Fibroblast of peridontal ligament (primary cell): ENCODE measurements at regions not wholly inside any gene's neighbourhood (a gene's known extent, or its start where the extent isn't known, plus 50 kb on each side); places are given as distances from the start of the nearest gene placed in this dataset.
"Not testable (repeated sequence)": the region's sequence is repeated elsewhere in the genome, so short reads cannot be mapped to it uniquely, and the experiment has no call there.

Experiments used
- DNase-seq: peaks from one replicate; pipeline ENCODE4 v3.0.0-alpha.2; 2010; ENCODE audit errors: extremely low read depth

GRCh38 chr15:44817797-44818196 is 81.5 kb downstream of the TRIM69 start:
- not testable (repeated sequence) for DNase-seq

- not testable (repeated sequence) for DNase-seq
These were observed 83.1 kb downstream of the TRIM69 start for GRCh38 chr15:44819331-44819987.

DNA sequence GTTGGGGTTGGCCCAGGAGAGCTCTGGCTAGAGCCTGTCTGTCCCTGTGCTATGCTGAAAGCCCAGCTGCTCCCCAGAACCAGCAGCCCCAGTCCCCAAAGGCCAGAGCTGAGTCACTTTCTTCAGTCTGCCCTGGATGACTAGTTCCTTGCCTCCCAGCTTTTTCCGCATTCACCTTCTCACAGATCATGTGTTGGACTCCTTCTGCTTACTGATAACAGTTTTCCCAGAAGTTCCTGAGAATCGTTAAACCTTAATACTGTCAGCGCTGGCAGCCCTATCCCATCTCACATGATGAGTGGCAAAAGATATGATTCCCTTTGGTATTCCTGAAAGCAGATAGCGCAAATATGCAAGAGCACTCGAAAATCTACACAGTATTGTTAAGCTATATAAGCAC is 84.2 kb downstream of the TRIM69 start:
- not testable (repeated sequence) for DNase-seq

DNA sequence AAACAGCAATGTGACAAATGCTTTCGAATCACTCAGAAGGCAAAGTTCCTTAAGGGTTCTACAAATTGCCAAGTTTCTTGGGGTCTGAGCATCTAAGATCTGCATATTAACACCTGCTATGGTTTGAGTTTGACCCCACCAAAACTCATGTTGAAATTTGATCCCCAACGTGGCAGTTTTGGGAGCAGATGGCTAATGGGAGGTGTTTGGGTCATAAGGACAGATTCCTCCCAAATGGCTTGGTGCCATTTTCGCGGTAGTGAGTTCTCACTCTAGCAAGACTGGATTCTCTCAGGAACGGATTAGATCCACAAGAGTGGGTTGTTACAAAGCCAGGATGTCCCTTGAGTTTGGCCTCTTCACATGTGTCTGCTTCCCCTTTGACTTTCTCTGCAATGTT is 84.6 kb downstream of the TRIM69 start:
- DNase-seq = not testable (repeated sequence)

DNA sequence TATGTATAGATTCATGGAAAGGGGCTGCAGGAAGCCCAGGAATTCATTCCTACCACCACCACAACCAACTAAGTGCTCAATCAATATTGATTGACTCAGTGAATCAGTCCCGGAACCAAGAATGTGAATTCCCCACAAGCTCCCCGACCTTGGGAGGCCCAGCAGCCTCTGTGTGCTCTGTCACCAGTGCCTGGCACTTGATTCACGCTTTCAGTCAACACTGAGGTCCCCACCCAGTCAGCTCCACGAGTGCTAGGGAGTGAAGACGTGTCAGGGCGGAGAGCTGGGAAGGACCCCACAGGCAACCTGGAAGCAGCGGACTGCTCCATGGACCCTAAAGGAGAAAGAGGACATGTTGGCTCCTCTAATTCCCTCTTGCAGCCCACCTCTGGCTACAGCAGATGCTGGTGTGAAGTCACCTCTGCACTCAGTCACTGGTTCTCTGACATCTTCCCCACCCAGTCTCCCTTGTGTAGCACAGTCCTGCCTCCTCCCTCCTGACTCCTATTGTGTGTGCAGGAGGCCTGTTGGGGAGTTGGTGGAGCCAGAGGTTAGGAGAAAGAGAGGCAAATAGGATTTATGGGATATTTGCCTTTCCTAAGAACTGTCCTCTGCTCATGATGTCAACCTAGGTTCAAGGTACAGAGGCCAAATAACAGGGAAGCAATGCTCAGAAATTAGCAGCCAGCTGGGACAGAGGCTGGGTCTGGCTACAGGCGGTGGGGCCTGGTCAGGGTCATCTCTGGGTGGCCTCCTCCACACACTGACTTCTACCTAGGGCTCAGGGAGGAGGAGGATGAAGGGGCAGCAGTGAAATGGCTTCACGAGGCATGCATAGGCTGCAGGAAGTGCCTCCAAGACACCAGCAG is 88.2 kb downstream of the TRIM69 start:
- DNase-seq = not testable (repeated sequence)

GRCh38 chr15:44826583-44826982 is 90.3 kb downstream of the TRIM69 start:
- not testable (repeated sequence) for DNase-seq

DNA sequence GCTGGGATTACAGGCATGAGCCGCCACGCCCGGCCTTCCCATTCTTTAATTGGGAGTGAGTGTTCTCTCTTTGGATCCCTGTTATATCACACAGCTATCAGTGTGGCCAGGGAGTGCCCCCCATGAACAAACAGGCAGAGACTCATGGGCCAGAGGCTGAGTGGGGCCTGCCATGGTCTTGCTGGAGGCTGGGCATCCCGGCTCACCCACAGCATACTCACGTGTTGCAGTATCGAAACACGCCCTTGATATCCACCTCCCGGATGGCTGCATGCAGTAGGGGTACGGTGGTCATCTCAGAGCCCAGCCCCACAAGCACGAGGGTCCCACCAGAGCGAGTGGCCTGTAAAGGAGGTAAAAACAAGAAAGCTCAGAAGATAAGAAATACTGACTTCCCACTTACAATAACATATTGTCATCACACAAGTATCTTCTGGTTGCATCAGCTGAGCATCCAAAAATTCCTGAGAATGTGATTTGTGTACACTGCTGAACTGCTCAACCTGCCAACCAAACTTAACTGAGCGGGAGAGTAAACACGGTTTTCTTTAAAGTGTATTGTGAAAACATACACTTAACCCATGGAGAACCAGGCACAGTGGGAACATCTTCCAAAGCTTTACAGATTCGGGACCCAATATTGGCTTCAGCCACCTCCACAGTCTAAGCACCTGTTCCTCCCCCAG is 92.0 kb downstream of the TRIM69 start:
- not testable (repeated sequence) for DNase-seq

- DNase-seq = not testable (repeated sequence)
These were observed 92.8 kb downstream of the TRIM69 start for GRCh38 chr15:44829150-44829549.

- not testable (repeated sequence) for DNase-seq
These were observed 94.5 kb downstream of the TRIM69 start for GRCh38 chr15:44830692-44831408.

- DNase-seq = not testable (repeated sequence)
These were observed 95.0 kb downstream of the TRIM69 start for GRCh38 chr15:44831409-44831741.

- not testable (repeated sequence) for DNase-seq
These were observed 95.8 kb downstream of the TRIM69 start for GRCh38 chr15:44832133-44832532.

GRCh38 chr15:44833081-44833480 is 96.8 kb downstream of the TRIM69 start:
- not testable (repeated sequence) for DNase-seq

- not testable (repeated sequence) for DNase-seq
These were observed 97.4 kb downstream of the TRIM69 start for GRCh38 chr15:44833761-44834160.

DNA sequence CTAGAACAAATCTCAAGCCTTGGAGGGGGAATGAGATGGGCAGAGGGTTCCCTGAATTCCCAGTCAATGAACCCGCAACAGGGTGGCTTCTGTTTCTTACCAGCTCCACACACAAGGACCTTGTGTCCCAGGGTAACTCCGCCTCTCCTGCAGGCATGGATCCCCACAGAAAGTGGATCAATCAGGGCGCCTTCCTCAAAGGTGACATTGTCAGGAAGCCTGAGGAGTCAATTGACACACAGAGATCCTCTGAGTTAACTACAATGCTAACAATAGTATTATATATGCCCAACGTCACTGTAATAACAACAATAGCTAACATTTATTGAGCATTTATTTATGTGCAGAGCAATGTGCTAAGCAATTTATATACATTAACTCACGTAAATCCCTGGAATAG is 98.8 kb downstream of the TRIM69 start:
- DNase-seq = not testable (repeated sequence)

DNA sequence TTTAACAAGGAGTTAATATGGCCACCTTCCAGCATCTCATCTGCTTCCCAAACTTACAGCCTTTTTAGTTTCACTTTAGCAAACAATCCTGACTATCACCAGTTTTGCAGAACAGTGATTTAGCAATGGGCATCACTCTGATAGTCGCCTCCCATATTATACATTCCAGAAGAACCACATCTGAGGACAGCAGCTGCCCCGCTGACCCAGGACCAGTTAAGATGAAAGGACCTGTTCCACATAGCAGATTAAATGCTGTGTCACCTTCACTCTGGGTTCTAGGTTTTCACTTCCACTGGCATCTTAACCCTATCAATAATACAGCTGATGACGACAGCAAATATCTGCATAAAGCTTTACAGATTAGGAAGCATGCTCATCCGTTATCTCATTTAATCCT is 99.8 kb downstream of the TRIM69 start:
- DNase-seq = no peak

DNA sequence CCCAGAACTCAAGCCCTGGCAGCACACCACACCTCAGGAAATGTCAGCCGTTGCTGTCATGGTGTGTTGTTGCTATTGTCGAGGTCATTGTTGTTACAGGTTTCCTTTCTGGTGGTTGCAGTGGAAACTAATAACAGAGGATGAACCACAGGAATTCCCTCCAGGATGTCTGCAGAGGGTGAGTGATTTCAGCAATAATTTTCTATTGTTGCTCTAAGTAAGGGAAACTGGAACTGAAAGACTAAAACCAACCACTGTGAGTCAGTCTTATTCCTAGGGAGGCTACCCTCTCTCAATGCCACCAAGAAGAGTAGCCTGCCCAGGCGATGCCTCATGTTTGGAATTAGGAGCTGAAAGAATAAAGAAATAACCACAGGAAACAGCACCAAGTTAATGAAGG is 102.6 kb downstream of the TRIM69 start:
- not testable (repeated sequence) for DNase-seq

GRCh38 chr15:44841762-44842161 is 105.4 kb downstream of the TRIM69 start:
- DNase-seq = not testable (repeated sequence)

DNA sequence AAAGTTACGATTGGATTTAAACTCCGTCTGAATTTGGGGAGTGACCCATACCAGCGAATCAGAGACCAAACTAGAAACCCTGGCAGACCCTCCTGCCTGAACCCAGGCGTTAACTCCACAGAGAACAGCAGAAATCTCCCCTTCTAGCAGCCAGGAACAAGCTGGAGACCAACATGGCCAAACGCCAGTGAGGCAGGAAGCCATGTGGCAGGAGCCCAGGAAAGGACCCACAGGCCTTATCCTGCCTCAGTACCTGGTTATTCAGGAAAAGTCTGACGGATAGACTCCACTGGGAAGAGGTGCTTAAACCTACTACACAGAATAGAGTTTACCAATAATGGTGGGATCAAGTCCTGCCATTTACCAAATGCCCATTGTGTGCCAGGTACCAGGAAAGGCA is 106.6 kb downstream of the TRIM69 start:
- not testable (repeated sequence) for DNase-seq

- DNase-seq = not testable (repeated sequence)
These were observed 108.6 kb downstream of the TRIM69 start for GRCh38 chr15:44844936-44845335.

DNA sequence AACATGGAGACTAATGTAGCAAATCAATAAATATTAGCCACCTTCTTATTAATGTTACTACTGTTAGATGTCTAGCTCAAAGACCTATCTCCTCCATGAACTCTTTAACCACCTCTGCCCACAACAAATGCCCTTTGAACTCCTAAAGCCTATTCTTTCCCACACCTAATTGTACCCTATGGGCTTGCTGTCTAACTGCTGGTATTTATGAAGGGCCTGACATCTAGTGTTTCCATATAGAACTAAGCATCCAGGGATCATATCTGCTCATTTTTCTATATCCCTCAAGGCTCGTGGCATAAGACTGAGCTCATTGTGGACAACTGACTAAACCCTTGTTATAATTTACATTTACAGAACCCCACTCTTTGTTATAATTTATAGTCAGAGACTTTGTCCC is 109.8 kb downstream of the TRIM69 start:
- not testable (repeated sequence) for DNase-seq

GRCh38 chr15:44847555-44847954 is 108.9 kb upstream of the TERB2 start:
- not testable (repeated sequence) for DNase-seq

GRCh38 chr15:44848859-44849258 is 107.6 kb upstream of the TERB2 start:
- DNase-seq = not testable (repeated sequence)
